ENCODE measurements at regions not wholly inside any gene's neighbourhood (a gene's known extent, or its start where the extent isn't known, plus 50 kb on each side); places are given as distances from the start of the nearest gene placed in this dataset.

DNA sequence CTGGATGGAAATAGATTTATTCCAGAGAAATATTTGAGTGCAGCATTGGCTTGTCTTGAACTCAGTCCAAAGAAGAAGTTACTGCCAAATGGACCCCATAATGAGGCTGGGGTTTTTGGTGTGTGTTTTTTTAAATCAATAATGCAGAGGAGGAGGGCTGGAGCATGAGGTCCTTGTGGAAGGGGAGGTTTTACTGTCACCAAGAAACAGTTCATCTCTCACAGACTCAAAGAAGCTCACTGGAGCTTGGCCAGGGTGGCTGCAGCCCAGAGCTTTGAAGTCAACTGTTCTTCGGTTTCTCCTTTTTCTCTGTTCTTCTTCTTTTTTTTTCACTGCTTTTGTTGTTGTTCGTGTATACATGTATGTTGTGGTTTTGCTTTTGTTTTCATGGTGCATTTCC lies 377.7 kb downstream of the FBXW7 start:
- no peak for DNase-seq (ENCODE audit: insufficient read length, low spot score)
- TF ChIP-seq POLR2AphosphoS5 (IDR thresholded peaks at IDR 0.05; ENCODE audit: low read depth, low read length) (no peak), POLR2A (IDR thresholded peaks at IDR 0.05; ENCODE audit: low read depth, low read length) (no peak), POU2F2 (IDR thresholded peaks at IDR 0.05; ENCODE audit: low read depth, low read length) (no peak), TAF1 (IDR thresholded peaks at IDR 0.05; ENCODE audit: low read depth, low read length) (no peak), SPI1 (IDR thresholded peaks at IDR 0.05; ENCODE audit: low read depth, low read length) (no peak), PAX5 (IDR thresholded peaks at IDR 0.05; ENCODE audit: insufficient read depth, low read length, severe bottlenecking) (no peak)
- FAIRE-seq: no peak

DNA sequence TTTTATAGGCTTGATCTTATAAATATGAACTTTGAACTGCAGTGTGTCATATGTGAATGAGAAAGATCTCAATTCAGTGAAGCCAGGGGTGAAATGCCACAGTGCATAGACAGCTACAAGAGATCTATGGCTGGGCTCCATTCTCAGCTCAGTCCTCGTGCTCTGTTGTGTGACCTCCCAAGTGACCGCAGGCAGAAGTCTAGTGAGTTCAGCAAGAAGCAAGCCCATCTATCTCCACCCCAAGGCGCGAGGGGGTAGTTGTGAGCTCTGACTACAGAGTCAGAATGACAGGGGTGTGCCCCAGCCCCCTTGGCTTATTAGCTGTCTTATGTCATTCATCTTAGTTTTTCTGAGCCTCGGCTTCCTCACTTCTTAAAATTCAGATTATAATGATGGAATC lies 378.3 kb downstream of the FBXW7 start:
- TF ChIP-seq POLR2AphosphoS5 (IDR thresholded peaks at IDR 0.05; ENCODE audit: low read depth, low read length) (no peak), PAX5 (IDR thresholded peaks at IDR 0.05; ENCODE audit: insufficient read depth, low read length, severe bottlenecking) (no peak), TAF1 (IDR thresholded peaks at IDR 0.05; ENCODE audit: low read depth, low read length) (no peak)
- no peak for DNase-seq (ENCODE audit: insufficient read length, low spot score)
- no peak for FAIRE-seq

DNA sequence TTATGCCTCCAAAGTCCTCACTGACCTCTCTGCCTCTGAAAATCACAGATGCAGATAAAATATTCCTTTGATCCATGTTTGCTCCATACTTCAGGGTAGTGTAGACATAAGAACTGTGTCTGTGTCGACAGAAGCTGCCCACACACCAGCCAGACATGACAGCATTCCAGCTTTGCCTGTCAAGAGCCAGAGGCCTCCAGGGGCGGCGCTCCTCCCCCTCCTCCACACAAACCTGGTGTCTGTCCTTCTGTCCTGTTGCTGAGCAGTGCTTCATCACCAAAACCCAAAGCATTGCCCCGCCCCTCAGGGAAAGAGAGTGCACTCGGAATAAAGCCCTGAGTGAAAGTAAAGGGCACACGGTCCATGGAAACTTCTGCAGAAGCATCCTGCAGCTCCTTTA lies 379.4 kb downstream of the FBXW7 start:
- TF ChIP-seq PAX5 (IDR thresholded peaks at IDR 0.05; ENCODE audit: insufficient read depth, low read length, severe bottlenecking) (no peak), SPI1 (IDR thresholded peaks at IDR 0.05; ENCODE audit: low read depth, low read length) (no peak), TAF1 (IDR thresholded peaks at IDR 0.05; ENCODE audit: low read depth, low read length) (no peak), POLR2AphosphoS5 (IDR thresholded peaks at IDR 0.05; ENCODE audit: low read depth, low read length) (no peak), POU2F2 (IDR thresholded peaks at IDR 0.05; ENCODE audit: low read depth, low read length) (no peak), POLR2A (IDR thresholded peaks at IDR 0.05; ENCODE audit: low read depth, low read length) (no peak)
- FAIRE-seq (no peak), DNase-seq (ENCODE audit: insufficient read length, low spot score) (no peak)

DNA sequence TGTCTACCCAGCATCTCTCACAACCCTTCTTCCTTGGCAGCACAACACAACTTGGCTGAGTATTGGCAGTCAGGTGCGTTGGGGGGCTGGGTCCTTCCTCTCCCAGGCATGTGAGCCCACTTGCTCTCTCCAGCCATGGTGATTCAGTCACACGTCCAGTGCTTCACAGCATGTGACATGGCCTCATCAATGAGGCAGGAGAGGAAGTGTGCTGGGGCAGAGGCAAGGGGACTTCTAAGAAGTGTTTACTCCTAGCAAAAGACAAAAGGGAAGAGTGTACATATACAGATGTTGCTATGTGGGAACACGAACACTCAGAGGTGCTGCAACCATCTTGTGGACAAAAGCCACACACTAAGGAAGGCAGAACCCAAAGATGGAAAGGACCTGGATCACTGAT lies 380.8 kb downstream of the FBXW7 start:
- no peak for DNase-seq (ENCODE audit: insufficient read length, low spot score)
- no peak for FAIRE-seq
- no peak for TF ChIP-seq POLR2A (IDR thresholded peaks at IDR 0.05; ENCODE audit: low read depth, low read length)
- 0 out of 2 replicates have a peak, but pooled peaks have one; percentile 3 for TF ChIP-seq SPI1 (IDR thresholded peaks at IDR 0.05; ENCODE audit: low read depth, low read length)
- TF ChIP-seq POU2F2 (IDR thresholded peaks at IDR 0.05; ENCODE audit: low read depth, low read length): no peak
- TF ChIP-seq TAF1 (IDR thresholded peaks at IDR 0.05; ENCODE audit: low read depth, low read length): no peak

DNA sequence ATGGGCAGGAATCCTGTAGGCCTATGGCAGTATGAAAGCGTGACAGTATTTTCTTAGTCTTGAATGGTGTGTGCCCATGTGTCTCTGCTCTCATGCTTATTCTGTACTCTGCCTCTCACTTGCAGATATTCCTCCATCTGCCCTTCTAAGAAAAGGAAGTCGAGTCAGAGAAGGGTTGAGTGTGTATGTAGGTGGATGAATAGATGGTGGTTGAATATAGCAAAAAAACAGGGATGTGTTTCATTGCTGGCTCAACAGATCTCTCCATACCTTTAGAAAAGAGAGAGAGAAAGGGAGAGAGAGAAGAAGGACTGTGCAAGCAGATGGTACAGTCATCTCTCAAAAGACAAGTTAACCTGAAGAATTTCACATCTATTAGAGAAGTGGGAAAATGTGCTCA lies 381.5 kb downstream of the FBXW7 start:
- FAIRE-seq (no peak), DNase-seq (ENCODE audit: insufficient read length, low spot score) (no peak)
- no peak for TF ChIP-seq POU2F2 (IDR thresholded peaks at IDR 0.05; ENCODE audit: low read depth, low read length)
- TF ChIP-seq POLR2A (IDR thresholded peaks at IDR 0.05; ENCODE audit: low read depth, low read length): no peak
- TF ChIP-seq PAX5 (IDR thresholded peaks at IDR 0.05; ENCODE audit: insufficient read depth, low read length, severe bottlenecking): no peak
- no peak for TF ChIP-seq TAF1 (IDR thresholded peaks at IDR 0.05; ENCODE audit: low read depth, low read length)
- TF ChIP-seq SPI1 (IDR thresholded peaks at IDR 0.05; ENCODE audit: low read depth, low read length): no peak
- TF ChIP-seq POLR2AphosphoS5 (IDR thresholded peaks at IDR 0.05; ENCODE audit: low read depth, low read length): no peak

DNA sequence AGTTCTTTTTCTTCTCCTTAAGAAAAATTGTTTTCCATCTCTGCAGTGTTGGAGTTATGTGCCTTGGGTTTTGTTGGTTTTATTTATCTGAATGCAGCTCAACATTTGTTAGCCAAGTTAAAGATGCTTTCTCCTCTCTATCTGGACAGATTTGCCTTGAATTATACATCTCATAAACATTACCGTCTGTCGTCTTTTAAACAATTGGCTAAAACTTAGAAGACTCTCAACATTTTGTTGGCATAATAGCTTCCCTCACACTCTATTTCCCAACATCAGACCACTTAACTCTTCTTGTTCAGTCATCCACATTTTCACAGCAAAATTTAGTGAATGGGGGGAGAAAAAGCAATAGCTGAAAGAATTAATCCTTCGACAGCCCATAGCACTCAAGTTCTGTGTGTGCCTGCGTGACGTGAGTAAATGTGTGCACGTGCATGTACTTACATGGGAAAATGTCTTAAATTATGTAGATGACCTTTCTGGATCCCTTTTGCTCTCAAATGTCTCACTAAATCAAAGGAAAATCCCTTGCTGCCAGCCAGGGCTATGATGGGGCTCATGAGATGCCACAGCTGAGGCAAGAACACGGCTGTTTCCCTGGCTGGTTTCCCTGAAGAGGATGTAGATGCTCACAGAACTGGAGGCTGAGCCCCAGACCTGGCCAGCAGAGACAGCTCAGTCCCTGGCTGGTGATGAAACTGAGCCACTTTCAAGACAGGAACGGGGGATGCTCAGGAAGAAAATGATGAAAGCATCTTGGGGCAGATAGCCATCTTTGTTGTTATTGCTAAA lies 382.2 kb downstream of the FBXW7 start:
- DNase-seq (ENCODE audit: insufficient read length, low spot score): no peak
- no peak for FAIRE-seq
- TF ChIP-seq POLR2AphosphoS5 (IDR thresholded peaks at IDR 0.05; ENCODE audit: low read depth, low read length) (no peak), POLR2A (IDR thresholded peaks at IDR 0.05; ENCODE audit: low read depth, low read length) (no peak), TAF1 (IDR thresholded peaks at IDR 0.05; ENCODE audit: low read depth, low read length) (no peak), POU2F2 (IDR thresholded peaks at IDR 0.05; ENCODE audit: low read depth, low read length) (no peak), PAX5 (IDR thresholded peaks at IDR 0.05; ENCODE audit: insufficient read depth, low read length, severe bottlenecking) (no peak), SPI1 (IDR thresholded peaks at IDR 0.05; ENCODE audit: low read depth, low read length) (no peak)

DNA sequence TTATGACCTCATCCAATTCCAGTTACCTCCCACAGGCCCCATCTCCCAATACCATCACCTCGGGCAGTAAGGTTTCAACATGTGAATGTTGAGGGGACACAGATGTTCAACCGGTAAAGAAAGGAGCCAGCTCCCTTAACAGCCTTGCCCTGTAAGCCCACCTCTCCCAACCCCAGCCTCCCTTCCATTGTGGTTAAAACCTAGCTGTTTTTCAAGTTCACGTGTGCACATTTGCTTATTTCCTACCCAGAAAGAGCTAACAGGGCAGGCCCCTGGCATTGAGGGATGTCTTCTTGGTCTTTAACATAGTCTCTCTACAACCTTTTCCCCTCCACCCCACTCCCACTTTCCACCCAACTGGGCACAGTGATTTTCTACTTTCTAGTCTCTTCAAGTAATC lies 385.7 kb downstream of the FBXW7 start:
- TF ChIP-seq POU2F2 (IDR thresholded peaks at IDR 0.05; ENCODE audit: low read depth, low read length): no peak
- FAIRE-seq (no peak), DNase-seq (ENCODE audit: insufficient read length, low spot score) (no peak)

DNA sequence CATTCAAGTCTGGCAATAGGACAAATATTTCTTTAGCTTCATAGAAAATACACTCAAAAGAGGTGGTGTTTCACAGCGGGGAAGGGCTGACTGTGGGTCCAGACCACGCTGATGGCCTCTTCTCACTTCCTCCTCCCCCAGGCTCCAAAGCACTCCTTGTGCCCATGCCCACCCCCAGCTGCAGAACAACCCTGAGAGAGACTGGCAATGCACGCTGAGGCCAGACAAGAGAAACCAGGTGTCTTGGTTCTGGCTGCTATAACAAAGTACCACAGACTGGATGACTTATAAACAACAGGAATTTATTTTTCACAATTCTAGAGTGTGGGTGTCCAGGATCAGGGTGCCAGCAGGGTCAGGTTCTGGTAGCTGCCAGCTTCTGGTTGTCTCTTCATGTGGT lies 386.1 kb downstream of the FBXW7 start:
- TF ChIP-seq TAF1 (IDR thresholded peaks at IDR 0.05; ENCODE audit: low read depth, low read length) (no peak), POLR2AphosphoS5 (IDR thresholded peaks at IDR 0.05; ENCODE audit: low read depth, low read length) (no peak), POU2F2 (IDR thresholded peaks at IDR 0.05; ENCODE audit: low read depth, low read length) (no peak), POLR2A (IDR thresholded peaks at IDR 0.05; ENCODE audit: low read depth, low read length) (no peak), SPI1 (IDR thresholded peaks at IDR 0.05; ENCODE audit: low read depth, low read length) (no peak), PAX5 (IDR thresholded peaks at IDR 0.05; ENCODE audit: insufficient read depth, low read length, severe bottlenecking) (no peak)
- DNase-seq (ENCODE audit: insufficient read length, low spot score): no peak
- no peak for FAIRE-seq

DNA sequence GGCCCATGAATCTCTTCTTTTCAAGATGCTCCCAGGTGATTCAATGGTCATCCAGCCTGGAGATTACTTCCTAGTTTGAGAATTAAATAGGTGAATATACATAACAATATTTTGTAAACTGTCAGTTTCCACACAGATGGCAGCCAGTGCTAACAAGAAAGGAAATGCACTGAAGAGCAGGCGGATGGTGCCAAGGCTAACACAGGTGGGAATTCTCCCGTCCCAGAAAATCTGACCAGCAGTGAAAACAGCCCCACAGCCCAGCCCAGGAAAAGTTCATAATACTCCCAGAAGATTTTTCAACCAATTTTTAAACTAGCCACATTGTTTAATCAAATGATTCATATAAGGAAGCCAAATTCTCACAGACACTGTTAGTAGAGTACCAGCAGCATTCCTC lies 387.2 kb upstream of the GATB start:
- TF ChIP-seq POU2F2 (IDR thresholded peaks at IDR 0.05; ENCODE audit: low read depth, low read length): no peak
- no peak for TF ChIP-seq TAF1 (IDR thresholded peaks at IDR 0.05; ENCODE audit: low read depth, low read length)
- TF ChIP-seq SPI1 (IDR thresholded peaks at IDR 0.05; ENCODE audit: low read depth, low read length): no peak
- no peak for TF ChIP-seq POLR2A (IDR thresholded peaks at IDR 0.05; ENCODE audit: low read depth, low read length)
- no peak for TF ChIP-seq PAX5 (IDR thresholded peaks at IDR 0.05; ENCODE audit: insufficient read depth, low read length, severe bottlenecking)
- no peak for TF ChIP-seq POLR2AphosphoS5 (IDR thresholded peaks at IDR 0.05; ENCODE audit: low read depth, low read length)
- DNase-seq (ENCODE audit: insufficient read length, low spot score) (no peak), FAIRE-seq (no peak)

DNA sequence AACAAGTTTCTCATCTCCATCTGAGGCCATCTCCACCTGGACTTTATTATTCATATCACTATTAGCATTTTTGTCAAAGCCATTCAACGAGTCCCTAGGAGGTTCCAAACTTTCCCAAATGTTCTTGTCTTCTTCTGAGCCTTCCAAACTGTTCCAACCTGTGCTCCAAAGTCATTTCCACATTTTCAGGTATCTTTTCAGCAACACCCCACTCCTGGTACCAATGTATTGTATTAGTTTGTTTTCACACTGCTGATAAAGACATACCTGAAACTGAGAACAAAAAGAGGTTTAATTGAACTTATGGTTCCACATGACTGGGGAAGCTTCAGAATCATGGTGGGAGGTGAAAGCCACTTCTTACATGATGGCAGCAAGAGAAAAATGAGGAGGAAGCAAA lies 385.4 kb upstream of the GATB start:
- FAIRE-seq (no peak), DNase-seq (ENCODE audit: insufficient read length, low spot score) (no peak)
- no peak for TF ChIP-seq POLR2A (IDR thresholded peaks at IDR 0.05; ENCODE audit: low read depth, low read length)
- TF ChIP-seq SPI1 (IDR thresholded peaks at IDR 0.05; ENCODE audit: low read depth, low read length): no peak
- TF ChIP-seq POLR2AphosphoS5 (IDR thresholded peaks at IDR 0.05; ENCODE audit: low read depth, low read length): no peak
- no peak for TF ChIP-seq TAF1 (IDR thresholded peaks at IDR 0.05; ENCODE audit: low read depth, low read length)
- TF ChIP-seq POU2F2 (IDR thresholded peaks at IDR 0.05; ENCODE audit: low read depth, low read length): no peak
- TF ChIP-seq PAX5 (IDR thresholded peaks at IDR 0.05; ENCODE audit: insufficient read depth, low read length, severe bottlenecking): no peak

Data from GM12891 (cell line).